GM18873 (cell line): ENCODE measurements at regions not wholly inside any gene's neighbourhood (a gene's known extent, or its start where the extent isn't known, plus 50 kb on each side); places are given as distances from the start of the nearest gene placed in this dataset.

Experiments
- ATAC-seq: cut with Tn5 transposase; IDR thresholded peaks from one replicate; pipeline ENCODE4 v1.9.1; 2021; ENCODE audit warnings: mild to moderate bottlenecking, moderate library complexity, moderate number of reproducible peaks; ENCODE audit not compliant: unreplicated experiment, low FRiP score

- ATAC-seq = no peak
Observed at GRCh38 chr1:168392958-168393549, 112.4 kb downstream of the TBX19 start.

DNA sequence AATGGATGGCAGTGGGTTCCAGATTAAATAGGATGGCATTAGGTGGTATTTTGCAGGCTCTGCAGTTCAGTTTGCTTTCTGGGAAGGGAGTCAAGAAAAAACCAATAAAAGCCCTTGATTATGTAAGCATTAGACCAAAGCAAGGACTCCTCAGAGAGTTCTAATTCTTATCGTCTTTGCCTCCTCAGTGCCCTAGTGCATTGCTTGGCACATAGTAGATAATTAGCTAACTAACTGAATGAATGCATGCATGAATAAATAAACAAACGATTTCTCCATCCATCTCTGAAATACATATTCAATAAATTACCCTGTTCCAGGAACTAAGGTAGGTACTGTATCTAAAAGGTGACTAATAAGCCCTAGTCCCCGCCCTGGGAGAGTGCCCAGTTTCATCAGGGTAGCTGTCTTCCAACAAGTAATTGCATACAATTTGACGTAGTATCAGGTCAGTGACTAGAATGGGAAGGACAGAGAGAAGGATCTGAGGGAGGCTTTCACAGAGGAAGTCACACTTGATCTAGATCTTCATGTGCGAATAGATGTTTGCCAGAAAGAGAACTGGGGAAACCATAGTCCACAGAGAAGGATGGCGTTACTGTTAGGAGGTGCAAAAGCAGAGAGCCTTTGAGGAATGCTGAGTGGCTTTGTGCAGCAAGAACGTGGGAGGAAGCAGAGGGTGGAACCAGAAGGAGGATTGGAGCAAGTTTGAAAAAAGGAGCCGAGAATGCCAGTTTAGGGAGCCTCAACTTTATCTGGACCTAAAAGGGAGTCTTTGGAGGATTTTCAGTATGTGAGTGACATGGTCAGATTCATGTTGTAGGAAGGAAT, 111.4 kb downstream of the TBX19 start:
- ATAC-seq = no peak

- ATAC-seq = no peak
Observed at GRCh38 chr1:168390271-168390670, 109.6 kb downstream of the TBX19 start.

DNA sequence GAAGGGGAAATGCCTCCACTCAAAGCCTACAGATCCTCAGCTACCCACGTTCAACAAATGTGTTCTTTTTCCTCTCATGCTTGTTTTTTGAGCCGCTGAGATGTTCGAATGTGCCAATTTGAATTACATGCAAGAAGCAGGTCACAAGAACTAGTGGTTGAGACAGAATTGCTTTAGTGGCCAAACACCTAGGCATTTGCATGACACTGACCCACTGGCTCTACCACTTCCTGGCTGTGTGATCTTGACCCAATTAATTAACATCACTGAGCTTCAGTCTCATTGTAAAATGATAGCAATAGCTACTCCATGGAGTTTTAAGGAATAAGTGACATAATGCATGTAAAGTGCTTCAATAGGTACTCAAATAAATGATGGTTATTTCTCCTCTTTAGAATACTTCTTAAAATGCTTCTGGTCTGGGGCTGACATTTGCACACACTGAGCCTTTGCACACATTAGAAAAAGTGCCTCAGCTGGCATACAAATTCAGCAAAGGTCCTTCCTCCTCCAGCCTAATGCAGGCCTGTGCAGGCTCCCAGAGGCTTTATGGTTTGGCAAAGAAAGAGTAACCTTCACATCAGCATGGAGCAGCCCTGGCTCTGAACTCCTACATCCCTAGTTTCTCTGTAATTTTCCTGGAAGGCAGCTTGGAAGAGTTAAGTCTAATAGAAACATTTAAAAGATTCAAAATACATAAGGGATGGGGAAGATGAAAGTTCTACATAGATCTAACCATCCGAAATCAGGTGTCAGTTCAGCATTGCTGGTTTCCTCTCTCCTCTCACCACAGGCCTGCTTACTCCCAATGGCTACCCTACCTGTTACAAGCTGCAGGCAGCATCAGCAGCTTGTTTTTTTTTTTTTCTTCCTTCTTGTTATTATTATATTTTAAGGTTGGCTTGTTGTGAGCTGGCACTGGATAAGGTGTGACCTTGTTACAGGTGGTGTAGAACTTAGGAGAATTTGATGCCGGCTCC, 107.4 kb downstream of the TBX19 start:
- ATAC-seq = no peak

DNA sequence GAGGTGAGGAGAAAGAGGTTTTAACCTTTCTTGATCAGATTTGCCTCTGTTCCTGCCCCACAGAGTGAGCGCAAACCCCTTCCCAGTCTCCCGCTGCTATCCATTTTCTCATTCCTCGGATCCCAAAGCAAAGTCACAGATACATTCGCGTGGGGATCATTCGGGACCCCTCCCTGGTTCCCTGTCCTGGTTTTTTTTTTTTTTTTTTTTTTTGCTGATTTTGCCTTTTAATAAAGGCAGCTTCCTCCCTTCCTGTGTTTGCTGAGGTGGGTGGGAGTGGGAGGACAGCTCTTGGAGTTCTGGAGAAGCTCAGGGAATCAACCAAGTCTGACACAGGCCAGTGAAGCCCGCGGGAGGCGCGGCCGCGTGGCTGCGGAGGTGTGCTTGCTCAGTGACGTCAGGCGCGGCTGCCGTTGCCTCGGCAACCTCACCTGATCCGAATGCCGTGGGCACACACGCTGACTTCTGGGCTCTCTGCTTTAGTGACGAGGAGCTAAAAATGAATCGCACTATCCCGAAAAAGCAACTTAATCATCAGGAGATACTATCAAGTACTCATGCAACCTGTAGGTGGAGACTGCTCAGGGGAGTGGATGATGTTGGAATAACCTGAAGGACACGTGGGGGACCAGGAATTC, 106.4 kb downstream of the TBX19 start:
- no peak for ATAC-seq

- no peak for ATAC-seq
Observed at GRCh38 chr1:168386492-168386891, 105.8 kb downstream of the TBX19 start.

DNA sequence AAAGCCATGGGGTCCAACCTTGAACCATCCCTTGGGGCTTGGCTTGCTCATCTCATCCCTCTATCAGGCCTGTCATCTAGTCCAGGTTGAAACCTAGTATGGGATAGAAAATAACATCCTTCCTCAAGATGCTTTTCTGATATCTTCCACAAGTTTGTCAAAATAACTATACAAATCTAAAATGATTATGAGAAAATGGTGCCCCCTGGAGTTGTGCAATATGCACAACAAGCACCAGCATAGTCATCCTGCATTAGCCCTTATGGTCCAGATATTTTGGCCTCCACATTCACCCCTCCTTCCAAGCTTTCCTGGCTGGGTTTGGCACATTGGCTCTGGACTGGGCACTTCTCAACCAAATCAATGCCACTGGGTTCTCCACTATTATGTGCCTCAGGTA, 101.2 kb downstream of the TBX19 start:
- no peak for ATAC-seq

- no peak for ATAC-seq
Observed at GRCh38 chr1:168380945-168381344, 100.3 kb downstream of the TBX19 start.

DNA sequence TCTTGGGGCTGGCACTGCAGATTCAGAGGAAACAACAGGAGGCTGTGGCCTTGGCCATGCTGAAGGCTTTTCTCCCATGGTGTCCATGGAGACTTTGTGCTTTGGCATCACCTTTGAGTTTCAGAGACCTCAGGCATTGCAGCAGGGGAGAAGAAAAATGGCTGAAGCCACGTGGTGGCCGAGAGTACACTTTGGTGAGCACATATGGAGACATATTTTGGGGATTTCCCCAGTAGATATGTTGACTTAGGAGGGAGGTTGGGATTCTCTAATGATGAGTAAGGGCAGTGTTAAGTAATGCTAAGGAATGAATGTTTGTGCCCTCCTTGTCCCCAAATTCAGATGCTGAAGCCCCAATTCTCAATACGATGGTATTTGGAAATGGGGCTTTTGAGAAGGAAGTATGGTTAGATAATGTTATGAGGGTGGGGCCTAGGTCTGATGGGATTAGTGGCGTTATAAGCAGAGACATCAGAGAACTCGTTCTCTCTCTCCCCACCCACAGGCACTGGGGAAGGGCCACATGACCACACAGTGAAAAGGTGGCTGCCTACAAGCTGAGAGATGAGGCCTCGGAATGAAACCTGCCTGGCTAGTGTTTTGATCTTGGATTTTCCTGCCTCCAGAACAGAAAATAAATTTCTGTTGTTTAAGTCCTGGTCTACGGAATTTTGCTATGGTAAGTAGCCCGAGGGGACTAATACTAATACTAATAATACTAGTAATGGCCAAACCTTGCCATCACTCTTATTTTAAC, 98.6 kb downstream of the TBX19 start:
- no peak for ATAC-seq

GRCh38 chr1:168375566-168376300, 95.1 kb downstream of the TBX19 start:
- ATAC-seq = no peak

GRCh38 chr1:168374566-168374965, 93.9 kb downstream of the TBX19 start:
- no peak for ATAC-seq

GRCh38 chr1:168373869-168374268, 93.2 kb downstream of the TBX19 start:
- ATAC-seq = no peak

DNA sequence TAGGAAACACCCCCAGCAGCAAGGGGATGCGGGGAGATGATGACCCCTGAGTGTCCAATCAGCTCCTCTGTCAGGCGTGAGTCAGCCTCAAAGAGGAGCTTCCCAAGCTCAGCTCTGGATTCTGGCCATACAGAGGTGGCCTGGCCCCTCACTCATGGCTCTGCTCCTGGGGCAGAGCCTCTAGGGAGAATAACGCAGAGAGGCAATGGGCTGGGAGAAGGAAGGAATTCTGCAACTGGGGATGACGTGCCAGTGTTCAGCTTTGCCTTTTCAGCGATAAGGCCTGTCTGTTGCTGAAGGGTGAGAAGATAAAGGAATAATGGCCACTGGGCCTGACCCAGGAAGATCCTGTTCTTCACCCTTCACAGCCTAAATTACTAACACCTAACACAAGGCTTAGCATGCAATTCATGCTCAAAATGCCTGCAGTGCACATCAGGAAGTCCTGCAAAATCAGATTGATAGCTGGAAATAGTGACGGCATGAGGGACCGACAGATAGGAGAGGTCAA, 92.2 kb downstream of the TBX19 start:
- ATAC-seq = no peak

DNA sequence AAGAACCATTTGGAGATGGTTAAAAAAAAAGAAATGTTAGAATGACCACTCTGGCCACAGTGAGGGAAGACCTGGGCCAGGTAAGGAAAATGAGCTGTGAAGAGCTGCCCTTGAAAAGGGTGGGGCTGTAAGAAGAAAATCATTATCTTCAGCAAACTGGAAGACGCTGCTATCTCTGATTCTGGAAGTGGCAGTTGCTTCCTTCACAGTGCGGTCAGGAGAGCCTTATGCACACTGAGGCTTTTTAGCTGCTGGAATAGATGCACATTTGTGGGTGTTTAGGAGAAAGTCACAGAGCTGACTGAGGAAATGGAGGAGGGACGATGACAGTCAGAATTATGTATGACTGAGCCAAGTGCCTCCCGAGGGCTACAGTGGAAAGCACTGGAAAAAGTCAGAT, 91.6 kb downstream of the TBX19 start:
- no peak for ATAC-seq

- ATAC-seq = no peak
Observed at GRCh38 chr1:168371477-168371876, 90.8 kb downstream of the TBX19 start.

GRCh38 chr1:168370586-168370985, 89.9 kb downstream of the TBX19 start:
- no peak for ATAC-seq

- no peak for ATAC-seq
Observed at GRCh38 chr1:168369655-168370054, 89.0 kb downstream of the TBX19 start.

DNA sequence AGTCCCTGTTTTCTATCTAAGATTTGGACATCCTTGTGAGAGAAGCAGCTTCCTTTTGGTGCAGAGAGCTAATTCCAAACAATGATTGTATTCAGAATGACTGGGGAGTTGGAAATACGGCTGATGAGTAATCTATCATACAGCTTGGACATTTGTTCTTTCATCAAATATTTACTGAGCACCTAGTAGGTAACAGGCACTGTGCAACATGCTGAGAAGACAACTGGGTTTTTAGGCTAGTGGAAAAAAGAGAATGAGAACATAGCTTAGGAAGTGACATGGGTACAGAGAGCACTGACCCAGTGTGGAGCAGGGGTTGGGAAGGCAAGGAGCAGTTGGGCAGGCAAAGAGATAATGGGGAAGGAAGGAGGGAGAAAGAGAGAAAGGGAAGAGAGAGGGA, 87.5 kb downstream of the TBX19 start:
- ATAC-seq = no peak
